ENCODE measurements at regions not wholly inside any gene's neighbourhood (a gene's known extent, or its start where the extent isn't known, plus 50 kb on each side); places are given as distances from the start of the nearest gene placed in this dataset.

DNA sequence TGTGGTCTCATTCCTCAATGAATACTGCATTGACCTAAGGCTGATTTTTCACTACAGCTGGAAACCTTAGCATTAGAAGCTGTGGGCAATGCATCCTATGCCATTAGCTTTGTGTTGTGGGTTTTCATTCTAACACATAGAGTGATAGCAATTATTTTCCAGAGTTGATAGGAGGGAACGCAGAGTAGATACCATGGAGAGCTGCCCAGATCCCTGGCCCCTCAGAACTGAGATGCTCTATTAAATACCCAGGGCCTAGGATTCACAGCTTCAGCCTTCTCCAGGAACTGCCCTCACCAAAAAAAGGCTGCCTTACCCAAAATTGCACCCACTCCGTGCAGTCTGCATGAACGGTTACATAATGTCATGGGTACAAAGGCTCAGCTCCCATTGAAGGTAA lies 444.4 kb downstream of the SUCLA2 start:
- H4K5ac ChIP-seq (ENCODE audit: insufficient read length, low read depth, low read length): no peak overlapping the region
- H3K56ac ChIP-seq (ENCODE audit: insufficient read length, low read depth, low read length): no peak overlapping the region
- Mint-ChIP-seq H3K27ac (no peak overlapping the region), H3K4me3 (no peak overlapping the region), H3K27me3 (ENCODE audit: low read depth) (no peaks in the 10 kb centered on the region), H3K9me3 (no peaks in the 10 kb centered on the region), H3K4me1 (peaks cover 17 to 20% of the 10 kb centered on the region in 2 experiments), H3K36me3 (ENCODE audit: insufficient read depth in 1 of 3, low read depth in 3 of 3) (no peaks in the 10 kb centered on the region)
- H3K4me2 ChIP-seq (ENCODE audit: insufficient read depth, insufficient read length, low read length): no peak overlapping the region
- no peak overlapping the region for H3K23ac ChIP-seq (ENCODE audit: insufficient read length, low read depth, low read length)
- no peaks in the 10 kb centered on the region for H3K9me3 ChIP-seq (ENCODE audit: control insufficient read depth, low read depth, low read length)
- H3K27me3 ChIP-seq (ENCODE audit: insufficient read depth, low read length): no peaks in the 10 kb centered on the region
- no peak overlapping the region for H2BK20ac ChIP-seq (ENCODE audit: low read depth, low read length, poor library complexity, severe bottlenecking)
- no peaks in the 10 kb centered on the region for H3K79me2 ChIP-seq (ENCODE audit: insufficient read depth, low read length)
- no peak overlapping the region for H2BK15ac ChIP-seq (ENCODE audit: low read depth, low read length)
- no peak overlapping the region for H3K14ac ChIP-seq (ENCODE audit: insufficient read depth, low read length)
- no peak overlapping the region for H2AFZ ChIP-seq (ENCODE audit: low read length)
- no peak overlapping the region for H3K4ac ChIP-seq (ENCODE audit: low read depth, low read length)
- no peak overlapping the region for H3K18ac ChIP-seq (ENCODE audit: insufficient read length, low read depth, low read length)
- H3K23me2 ChIP-seq (ENCODE audit: insufficient read length, low read depth, low read length, poor library complexity, severe bottlenecking): no peaks in the 10 kb centered on the region
- no CpG with 5 or more reads among the region's 3 CpGs for WGBS (ENCODE audit: extremely low coverage, insufficient read length, low lambda C conversion rate)
- H3K27ac ChIP-seq (ENCODE audit: insufficient read length, low read depth, low read length): no peak overlapping the region
- no peak for DNase-seq
- no peak overlapping the region for H3K9ac ChIP-seq (ENCODE audit: extremely low read depth, insufficient read length, low read length)
- no peak overlapping the region for H2BK120ac ChIP-seq (ENCODE audit: low read depth, low read length, poor library complexity, severe bottlenecking)
- no peaks in the 10 kb centered on the region for H3K79me1 ChIP-seq (ENCODE audit: insufficient read depth, low read depth, low read length, poor library complexity, severe bottlenecking)
- H2BK5ac ChIP-seq (ENCODE audit: insufficient read length, low read length): no peak overlapping the region
- H3T11ph ChIP-seq (ENCODE audit: low read length): no peak overlapping the region
- no peak overlapping the region for H2AK5ac ChIP-seq (ENCODE audit: insufficient read length, low read length)
- no peak overlapping the region for H2BK12ac ChIP-seq (ENCODE audit: insufficient read length, low read depth, low read length)
- TF ChIP-seq, protein P1, sequence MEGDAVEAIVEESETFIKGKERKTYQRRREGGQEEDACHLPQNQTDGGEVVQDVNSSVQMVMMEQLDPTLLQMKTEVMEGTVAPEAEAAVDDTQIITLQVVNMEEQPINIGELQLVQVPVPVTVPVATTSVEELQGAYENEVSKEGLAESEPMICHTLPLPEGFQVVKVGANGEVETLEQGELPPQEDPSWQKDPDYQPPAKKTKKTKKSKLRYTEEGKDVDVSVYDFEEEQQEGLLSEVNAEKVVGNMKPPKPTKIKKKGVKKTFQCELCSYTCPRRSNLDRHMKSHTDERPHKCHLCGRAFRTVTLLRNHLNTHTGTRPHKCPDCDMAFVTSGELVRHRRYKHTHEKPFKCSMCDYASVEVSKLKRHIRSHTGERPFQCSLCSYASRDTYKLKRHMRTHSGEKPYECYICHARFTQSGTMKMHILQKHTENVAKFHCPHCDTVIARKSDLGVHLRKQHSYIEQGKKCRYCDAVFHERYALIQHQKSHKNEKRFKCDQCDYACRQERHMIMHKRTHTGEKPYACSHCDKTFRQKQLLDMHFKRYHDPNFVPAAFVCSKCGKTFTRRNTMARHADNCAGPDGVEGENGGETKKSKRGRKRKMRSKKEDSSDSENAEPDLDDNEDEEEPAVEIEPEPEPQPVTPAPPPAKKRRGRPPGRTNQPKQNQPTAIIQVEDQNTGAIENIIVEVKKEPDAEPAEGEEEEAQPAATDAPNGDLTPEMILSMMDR (conservative IDR thresholded peaks at IDR 0.05): no peak
- H3K4me1 ChIP-seq (ENCODE audit: insufficient read depth, low read length): peaks cover 2% of the 10 kb centered on the region; the same call in 1 of the 2 replicates
- H4K91ac ChIP-seq (ENCODE audit: insufficient read length, low read depth, low read length): no peak overlapping the region
- H4K8ac ChIP-seq (replicated peaks; ENCODE audit: insufficient read length, low read depth, low read length): no peak overlapping the region
- H4K20me1 ChIP-seq (ENCODE audit: control insufficient read depth, insufficient read depth, insufficient read length): no peaks in the 10 kb centered on the region

All from H9 (cell line).